NOMO-1 (cell line): ENCODE measurements at regions not wholly inside any gene's neighbourhood (a gene's known extent, or its start where the extent isn't known, plus 50 kb on each side); places are given as distances from the start of the nearest gene placed in this dataset.

Experiments
- DNase-seq, 2 experiments: peaks; one replicate each; lab custom pipeline; 2025; ENCODE audit not compliant: unreplicated experiment in 2 of 2; lab: John Stamatoyannopoulos, UW

DNA sequence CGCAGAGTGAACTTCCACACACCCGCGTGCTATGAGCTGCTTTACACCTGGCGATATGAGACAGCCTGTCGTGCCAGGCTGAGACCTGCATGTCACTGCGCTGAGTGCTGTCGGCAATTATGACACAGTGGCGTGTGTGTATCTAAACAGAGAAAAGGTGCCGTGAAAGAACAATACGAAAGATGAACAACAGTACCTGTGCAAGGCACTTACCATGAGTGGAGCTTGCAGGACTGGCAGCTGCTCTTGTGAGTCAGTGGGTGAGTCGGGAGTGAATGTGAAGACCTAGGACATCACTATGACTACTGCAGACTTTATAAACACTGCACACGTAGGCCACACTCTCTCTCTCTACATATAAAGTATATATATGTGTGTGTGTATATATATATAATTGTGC lies 68.5 kb upstream of the DUSP22 start:
- DNase-seq = no peak

DNA sequence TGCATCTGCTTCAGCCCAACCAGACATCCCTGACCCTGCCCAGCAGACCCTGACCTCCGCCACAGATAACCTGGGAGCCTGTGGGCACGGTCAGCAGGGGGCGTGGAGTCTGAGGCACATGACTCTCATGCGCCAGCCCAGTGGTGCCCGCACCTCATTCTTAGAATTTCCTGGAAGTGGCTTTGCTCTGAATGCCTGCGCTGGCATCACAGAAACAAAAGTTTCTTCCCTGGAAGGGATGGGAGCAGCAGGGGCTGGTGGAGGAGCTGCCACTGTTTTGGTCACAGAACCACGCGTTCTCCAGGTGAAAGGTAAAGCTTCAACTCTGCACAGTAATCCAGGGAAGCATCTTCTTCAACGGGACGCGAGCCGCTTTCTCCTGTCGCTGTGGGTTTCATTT lies 67.9 kb upstream of the DUSP22 start:
- no peak for DNase-seq

DNA sequence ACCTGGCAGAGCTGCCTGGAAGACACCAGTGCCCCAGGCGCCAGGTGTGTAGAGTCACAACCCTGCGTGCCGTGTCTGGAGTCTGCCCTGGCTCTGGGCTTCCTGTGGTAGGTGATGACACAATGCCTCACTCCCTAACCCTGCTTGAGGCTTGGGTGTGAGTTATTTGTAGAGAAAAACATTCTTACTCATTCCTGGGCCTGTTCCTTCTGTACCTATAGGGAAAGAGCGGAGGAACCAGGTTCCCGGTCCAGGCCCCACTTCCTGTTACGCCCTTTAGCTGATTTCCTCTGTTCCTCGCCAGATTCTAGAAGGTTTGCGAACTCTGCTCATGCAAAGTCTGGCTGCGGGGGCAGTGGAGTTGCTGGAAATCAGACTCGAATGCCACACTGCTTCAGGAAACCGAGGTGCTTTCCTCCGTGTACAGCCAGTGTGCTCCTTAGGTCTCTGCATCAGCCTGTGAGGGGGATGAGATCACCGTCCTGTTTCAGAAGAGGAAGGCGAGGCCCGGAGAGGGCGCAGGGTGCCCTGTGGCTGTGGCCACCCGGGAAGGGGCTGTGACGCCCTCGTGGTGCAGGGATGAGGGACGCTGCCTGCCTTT lies 67.1 kb upstream of the DUSP22 start:
- peak in 1 of 2 experiments; percentile 3 for DNase-seq

DNA sequence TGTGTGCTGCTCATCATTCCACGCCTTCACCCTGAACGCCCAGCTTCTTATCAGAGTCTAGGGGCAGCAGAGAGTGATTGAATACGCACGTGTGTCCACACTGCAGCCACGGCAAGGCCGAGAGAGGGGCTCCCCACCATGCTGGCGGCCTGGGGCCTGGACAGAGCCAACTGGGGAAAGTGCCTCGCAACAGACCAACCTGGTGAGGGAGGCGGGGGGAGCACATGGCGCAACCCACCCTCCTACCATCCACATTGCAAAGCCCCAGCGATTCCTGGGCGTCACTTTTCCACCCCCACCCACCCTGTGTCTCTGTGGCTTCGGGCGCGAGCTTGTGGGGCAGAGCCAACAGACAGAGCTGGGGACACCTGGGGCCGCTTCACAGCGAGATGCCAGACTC lies 66.4 kb upstream of the DUSP22 start:
- DNase-seq = no peak

DNA sequence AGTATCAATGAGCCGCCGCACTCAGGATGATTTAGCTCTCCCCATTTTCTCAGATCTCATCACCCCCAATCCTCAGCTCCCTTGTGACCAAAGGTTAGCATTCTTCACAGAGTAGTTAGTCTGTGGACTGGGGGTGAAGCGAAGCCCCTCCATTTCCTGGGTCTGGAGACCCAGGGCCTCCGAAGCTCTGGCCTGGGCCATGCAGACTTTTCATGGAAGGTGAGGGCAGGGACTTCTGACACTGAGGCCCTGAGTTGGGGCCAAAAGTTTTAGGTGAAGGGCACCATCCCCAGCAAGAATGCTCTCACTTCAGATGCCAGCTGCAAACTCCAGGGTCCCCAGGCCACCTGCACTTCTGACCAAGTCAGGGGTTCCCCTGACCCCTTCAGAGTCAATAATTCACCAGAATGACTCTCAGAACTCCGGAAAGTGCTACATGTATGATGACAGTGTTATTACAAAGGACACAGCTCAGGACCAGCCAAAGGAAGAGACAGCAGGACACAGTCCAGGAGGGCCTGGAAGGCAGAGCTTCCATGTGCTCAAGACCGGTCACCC lies 65.7 kb upstream of the DUSP22 start:
- no peak for DNase-seq

DNA sequence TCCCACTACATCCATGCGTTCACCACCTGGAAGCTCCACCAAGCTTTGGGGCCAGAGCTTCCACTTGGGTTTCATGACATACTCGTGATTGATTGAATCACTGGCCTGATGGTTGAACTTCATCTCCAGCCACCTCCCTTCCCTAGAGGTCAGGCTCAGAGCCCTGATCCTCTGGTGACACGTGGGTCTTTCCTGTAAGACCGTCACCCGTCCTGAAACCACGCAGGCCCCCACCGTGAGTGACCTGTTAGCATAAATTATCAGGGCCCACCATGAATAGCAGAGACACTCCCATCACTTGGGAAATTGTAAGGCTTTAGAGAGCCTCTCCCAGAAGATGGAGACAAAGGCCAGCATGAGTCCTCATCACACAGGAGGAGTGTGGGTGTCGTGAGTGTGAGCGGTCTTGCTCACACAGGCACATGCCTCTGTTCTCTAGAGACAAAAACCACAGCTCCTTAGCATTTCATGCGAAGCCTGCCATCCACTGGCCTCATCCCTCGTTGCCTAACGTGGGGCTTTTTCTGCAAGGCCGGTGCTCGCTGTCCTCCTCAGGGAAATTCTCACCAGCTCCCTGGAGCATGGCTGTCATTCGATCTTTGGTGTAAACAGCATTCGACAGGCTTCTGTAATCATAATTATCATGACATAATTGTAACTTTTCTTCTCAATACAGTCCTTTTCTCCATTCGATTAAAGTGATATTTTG lies 65.1 kb upstream of the DUSP22 start:
- DNase-seq = no peak

DNA sequence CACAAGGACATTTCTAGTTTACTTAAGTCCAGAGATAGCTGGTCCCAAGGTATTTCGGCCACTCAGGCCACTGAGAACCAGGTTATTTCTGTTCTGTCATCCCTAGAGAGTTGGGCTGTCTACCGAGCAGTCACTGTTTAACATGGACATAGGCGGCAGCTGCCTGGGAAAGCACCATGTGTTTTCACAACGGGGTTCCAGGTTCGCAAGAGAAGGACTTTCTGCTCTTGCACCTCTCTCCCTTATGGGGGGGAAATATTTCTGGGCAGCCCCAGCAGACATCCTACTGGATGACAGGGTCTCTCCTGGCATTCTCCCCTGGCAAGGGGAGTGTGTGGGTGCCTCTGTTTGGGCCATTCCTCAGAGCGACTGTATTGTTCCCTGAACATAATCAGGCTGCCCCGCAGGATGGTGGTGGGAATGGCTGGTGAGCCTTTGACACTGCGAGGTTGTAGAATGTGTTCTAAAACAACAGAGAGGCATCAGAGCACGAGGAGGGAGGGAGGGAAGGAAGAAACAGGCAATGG lies 64.4 kb upstream of the DUSP22 start:
- no peak for DNase-seq

DNA sequence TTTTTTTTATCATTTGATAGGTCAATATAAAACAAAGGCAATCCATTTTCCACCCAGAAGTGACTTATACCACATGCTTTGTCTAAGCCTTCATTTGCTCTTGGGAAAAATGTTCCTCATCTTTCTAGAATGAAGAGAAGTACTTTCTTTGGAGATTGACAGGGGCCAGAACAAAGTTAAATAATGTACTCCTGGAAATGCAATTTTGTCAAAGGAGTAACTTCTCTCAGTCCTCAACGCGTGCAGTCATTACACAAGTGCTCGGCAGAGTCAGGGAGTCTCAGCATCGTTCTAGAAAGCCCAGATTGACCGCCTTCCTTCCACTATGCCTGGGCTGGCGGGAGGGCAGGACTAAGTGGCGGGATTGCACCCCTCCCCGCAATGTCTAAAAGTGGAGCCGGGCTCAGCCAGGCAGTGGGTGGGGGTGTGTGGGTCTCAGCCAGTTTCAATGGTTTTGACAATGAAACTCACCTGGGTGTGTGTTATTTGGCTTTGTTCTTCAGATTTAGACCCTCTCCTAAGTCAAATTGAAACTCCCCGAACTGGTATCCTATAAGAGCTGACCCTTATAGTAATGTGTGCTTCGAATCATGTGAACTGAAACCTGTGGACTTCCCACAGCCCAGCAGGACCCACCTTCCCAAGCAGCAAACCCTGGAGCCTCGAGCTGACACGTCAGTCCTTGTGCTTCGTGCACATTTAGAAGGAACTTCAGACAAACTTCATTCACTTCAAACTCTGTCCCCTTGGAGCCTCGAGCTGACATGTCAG lies 63.2 kb upstream of the DUSP22 start:
- DNase-seq = no peak

DNA sequence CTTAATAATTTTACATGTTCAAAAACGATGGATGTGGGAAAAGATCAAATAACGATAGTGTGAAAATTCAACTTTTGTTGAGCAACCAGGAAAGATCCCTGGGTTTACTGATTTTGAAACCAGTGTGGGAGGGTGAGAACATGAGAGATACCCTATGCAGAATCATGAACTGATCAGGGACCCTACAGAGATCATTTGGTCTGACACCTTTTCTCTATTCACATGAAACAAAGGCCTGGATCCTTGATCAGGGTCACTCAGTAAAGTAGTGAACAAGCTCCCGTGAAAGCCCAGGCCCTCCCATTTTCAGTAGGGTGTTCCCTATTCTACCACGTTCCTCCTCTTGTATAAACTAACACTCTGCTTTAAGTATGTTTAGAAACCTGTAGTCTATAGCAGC lies 60.5 kb upstream of the DUSP22 start:
- no peak for DNase-seq

DNA sequence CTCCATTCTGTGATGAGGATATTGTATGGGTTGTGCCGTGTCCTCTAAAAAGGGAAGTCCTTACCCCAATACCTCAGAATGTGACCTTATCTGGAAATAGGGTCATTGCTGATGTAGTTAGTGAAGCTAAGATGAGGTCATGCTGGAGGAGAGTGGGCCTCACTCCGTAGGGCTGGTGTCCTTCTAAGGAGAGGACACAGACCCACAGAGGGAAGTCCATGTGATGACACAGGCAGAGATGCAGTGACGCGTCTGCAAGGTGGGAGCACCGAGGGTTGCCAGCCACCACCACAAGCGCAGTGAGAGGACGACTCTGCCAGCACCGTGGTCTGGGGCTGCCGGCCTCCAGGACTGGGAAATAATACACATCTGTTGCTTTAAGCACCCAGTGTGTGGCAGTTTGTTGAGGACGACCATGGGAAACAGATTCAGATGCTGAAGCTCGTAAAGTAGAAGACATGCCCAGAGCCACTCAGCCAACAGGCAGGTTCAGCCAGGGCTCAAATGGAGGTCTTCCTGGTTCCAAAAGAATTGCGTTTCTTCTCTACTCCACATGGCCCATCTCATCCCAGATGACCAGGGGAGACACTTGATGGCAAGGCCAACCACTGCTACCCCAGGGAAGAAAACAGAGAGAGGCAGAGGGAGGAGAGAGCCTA lies 59.2 kb upstream of the DUSP22 start:
- DNase-seq = no peak

DNA sequence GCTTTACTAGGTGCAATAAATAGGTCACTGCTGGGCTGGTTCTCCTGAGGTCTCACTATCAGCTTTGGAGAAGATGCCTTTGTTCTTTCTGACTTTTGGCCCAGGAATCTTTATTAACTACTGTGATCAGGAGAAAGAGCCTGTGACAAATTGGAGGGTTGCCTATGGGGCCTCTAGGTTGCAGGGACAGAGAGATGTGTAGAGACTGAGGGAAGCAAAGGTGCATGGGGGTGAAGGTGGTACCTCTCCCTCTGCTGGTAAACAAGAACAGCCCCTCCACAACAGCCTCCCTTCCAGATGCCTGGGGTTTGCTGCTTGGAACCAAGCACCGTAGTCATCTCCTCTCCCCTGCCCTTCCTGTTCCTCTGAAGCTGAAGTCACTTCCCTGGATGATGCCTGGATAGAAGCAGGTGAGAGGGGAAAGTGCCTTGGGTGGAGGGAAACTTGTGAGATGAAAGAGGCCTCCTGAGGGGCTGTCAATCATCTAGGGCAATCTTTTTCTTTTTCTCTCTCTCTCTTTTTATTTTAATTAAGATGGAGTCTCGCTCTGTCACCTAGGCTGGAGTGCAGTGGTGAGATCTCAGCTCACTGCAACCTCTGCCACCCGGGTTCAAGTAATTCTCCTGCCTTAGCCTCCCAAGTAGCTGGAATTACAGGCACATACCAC lies 57.4 kb upstream of the DUSP22 start:
- DNase-seq = no peak

DNA sequence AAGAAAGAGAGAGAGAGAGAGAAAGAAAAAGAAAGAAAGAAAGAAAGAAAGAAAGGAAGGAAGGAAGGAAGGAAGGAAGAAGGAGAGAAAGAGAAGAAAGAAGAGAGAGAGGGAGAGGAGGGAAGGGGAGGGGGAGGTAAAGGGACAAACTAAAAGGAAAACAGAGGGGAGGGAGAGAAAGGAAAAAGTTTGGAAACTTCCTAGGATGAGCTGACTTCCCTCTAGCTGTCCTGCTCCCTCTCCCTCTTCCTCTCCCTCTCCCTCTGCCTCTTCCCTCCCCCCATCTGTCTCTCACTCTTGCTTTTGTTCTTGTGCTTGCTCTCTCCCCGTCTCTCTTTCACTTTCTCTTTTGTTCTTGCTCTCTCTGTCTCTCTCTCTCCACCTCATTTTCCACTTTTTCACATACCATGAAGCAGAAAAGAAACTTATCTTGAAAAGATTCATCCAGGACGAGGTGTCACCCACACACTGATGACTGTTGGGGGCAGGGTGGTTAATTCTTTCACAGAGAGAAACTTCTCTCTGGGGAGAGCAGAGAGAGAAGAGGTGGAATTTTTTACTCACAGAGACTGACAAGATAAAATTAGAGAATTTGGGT lies 56.4 kb upstream of the DUSP22 start:
- DNase-seq = peak; percentile 14 to 25

DNA sequence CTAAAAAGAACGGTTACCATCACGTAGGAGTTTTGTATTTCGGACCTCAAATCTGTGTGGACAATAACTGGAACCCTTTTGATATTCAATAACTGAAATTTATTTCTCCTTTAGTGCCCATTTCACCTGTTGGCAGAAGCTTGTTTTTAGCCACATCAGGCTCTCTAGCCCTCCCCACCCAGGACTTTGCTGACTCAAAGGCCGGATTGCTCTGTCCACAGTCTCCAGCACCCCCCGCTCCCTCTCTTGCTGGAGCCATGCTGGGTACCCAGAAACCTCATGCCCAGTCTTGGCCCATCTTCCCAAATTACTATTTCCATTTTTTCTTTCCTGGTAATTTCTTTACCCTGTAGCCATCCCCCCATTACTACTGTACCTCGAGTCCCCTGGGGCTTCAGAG lies 55.8 kb upstream of the DUSP22 start:
- no peak for DNase-seq

DNA sequence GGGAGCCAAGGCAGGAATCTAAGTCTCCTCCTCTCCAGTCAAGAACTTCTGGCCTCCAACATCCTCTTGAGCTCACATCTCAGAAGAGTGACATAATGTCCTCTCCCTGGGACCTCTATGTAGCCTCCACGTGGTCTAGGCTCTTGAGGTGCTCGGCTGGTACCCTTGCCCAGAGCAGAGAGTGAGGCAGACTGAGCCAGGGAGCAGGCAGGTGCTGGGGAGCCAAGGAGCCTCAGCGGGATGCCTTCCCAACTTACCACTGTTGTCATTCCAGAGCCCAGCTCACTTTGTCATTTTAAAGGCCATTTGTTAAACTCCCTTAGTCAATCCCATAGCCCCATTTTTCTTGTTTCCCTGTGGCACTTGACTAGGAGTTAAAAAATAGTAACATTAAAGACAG lies 52.1 kb upstream of the DUSP22 start:
- DNase-seq = no peak

DNA sequence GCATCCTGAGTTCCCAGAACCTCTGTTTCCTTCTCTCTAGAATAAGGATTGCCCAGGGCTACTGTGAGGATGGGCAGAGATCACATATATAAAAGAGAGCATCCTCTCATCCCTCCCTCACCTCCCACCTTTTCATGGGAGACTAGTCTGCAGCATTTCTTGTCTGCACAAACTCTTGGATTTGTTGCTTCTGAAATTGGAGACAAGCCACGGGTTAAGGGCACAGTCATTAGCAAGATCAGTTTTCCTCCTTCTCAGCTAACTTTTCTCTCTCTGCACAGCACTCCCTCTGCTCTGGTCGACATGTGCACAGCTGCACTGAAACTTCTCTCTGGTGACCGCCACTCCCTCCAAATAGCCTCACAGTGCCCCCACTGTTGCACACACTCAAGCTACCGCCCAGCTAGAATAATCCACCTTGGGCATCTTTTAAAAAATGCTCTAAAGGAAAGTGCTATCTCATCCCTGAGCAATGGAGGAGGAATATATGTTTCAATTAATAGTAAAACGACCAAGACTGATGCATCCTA lies 50.9 kb upstream of the DUSP22 start:
- no peak for DNase-seq
